Mucosa of stomach (tissue), 1 donor: ENCODE measurements at regions not wholly inside any gene's neighbourhood (a gene's known extent, or its start where the extent isn't known, plus 50 kb on each side); places are given as distances from the start of the nearest gene placed in this dataset.

Experiments
- H3K27me3 ChIP-seq: one replicate; pipeline ENCODE4 v1.7.0; 2013; ENCODE audit warnings: mild to moderate bottlenecking, low read length; ENCODE audit not compliant: control insufficient read depth, insufficient read depth
- H3K36me3 ChIP-seq: one replicate; pipeline ENCODE4 v1.7.0; 2013; ENCODE audit warnings: low read length; ENCODE audit not compliant: control insufficient read depth, insufficient read depth
- H3K4me1 ChIP-seq: one replicate; pipeline ENCODE4 v1.7.0; 2013; ENCODE audit warnings: mild to moderate bottlenecking, low read length; ENCODE audit not compliant: control insufficient read depth, insufficient read depth
- H3K4me3 ChIP-seq: one replicate; pipeline ENCODE4 v1.7.0; 2013; ENCODE audit warnings: low read length
- H3K9ac ChIP-seq: one replicate; pipeline ENCODE4 v1.7.0; 2013; ENCODE audit warnings: mild to moderate bottlenecking, low read length, moderate library complexity
- H3K9me3 ChIP-seq: one replicate; pipeline ENCODE4 v1.7.0; 2013; ENCODE audit warnings: mild to moderate bottlenecking, low read length, moderate library complexity; ENCODE audit not compliant: control insufficient read depth
- donor health status: Pancreatic carcinoma.

GRCh38 chr14:36057452-36058116, 118.9 kb downstream of the PTCSC3 start:
- Histone ChIP-seq H3K27me3 (no peaks in the 10 kb centered on the region), H3K4me1 (no peaks in the 10 kb centered on the region), H3K36me3 (no peaks in the 10 kb centered on the region), H3K4me3 (no peak overlapping the region), H3K9ac (no peak overlapping the region), H3K9me3 (no peaks in the 10 kb centered on the region)

- H3K4me1 ChIP-seq = no peaks in the 10 kb centered on the region
- no peaks in the 10 kb centered on the region for H3K9me3 ChIP-seq
Measured at GRCh38 chr14:36056845-36057244, 119.7 kb downstream of the PTCSC3 start.

GRCh38 chr14:36055681-36056225, 120.8 kb downstream of the PTCSC3 start:
- no peak overlapping the region for H3K9ac ChIP-seq
- H3K27me3 ChIP-seq = no peaks in the 10 kb centered on the region
- H3K4me3 ChIP-seq = no peak overlapping the region
- no peaks in the 10 kb centered on the region for H3K4me1 ChIP-seq
- no peaks in the 10 kb centered on the region for H3K9me3 ChIP-seq
- no peaks in the 10 kb centered on the region for H3K36me3 ChIP-seq

More at GRCh38 chr14:36056845-36057244, 119.7 kb downstream of the PTCSC3 start:
- Histone ChIP-seq H3K4me3 (no peak overlapping the region), H3K27me3 (no peaks in the 10 kb centered on the region), H3K36me3 (no peaks in the 10 kb centered on the region), H3K9ac (no peak overlapping the region)

- H3K36me3 ChIP-seq = no peaks in the 10 kb centered on the region
- no peaks in the 10 kb centered on the region for H3K27me3 ChIP-seq
- H3K4me1 ChIP-seq = no peaks in the 10 kb centered on the region
- no peaks in the 10 kb centered on the region for H3K9me3 ChIP-seq
- no peak overlapping the region for H3K4me3 ChIP-seq
- no peak overlapping the region for H3K9ac ChIP-seq
Measured at GRCh38 chr14:36055052-36055378, 121.5 kb downstream of the PTCSC3 start.

GRCh38 chr14:36054353-36055051, 122.0 kb downstream of the PTCSC3 start:
- Histone ChIP-seq H3K27me3 (no peaks in the 10 kb centered on the region), H3K36me3 (no peaks in the 10 kb centered on the region), H3K4me3 (no peak overlapping the region), H3K9ac (no peak overlapping the region), H3K9me3 (no peaks in the 10 kb centered on the region), H3K4me1 (no peaks in the 10 kb centered on the region)

- H3K9me3 ChIP-seq = no peaks in the 10 kb centered on the region
- no peaks in the 10 kb centered on the region for H3K36me3 ChIP-seq
- H3K4me3 ChIP-seq = no peak overlapping the region
- no peak overlapping the region for H3K9ac ChIP-seq
- no peaks in the 10 kb centered on the region for H3K27me3 ChIP-seq
- H3K4me1 ChIP-seq = no peaks in the 10 kb centered on the region
Measured at GRCh38 chr14:36052681-36053080, 123.8 kb downstream of the PTCSC3 start.

GRCh38 chr14:36052063-36052462, 124.5 kb downstream of the PTCSC3 start:
- H3K4me1 ChIP-seq = no peaks in the 10 kb centered on the region
- no peaks in the 10 kb centered on the region for H3K9me3 ChIP-seq
- H3K27me3 ChIP-seq = no peaks in the 10 kb centered on the region
- no peaks in the 10 kb centered on the region for H3K36me3 ChIP-seq
- no peak overlapping the region for H3K9ac ChIP-seq
- H3K4me3 ChIP-seq = no peak overlapping the region

GRCh38 chr14:36048667-36049066, 127.9 kb downstream of the PTCSC3 start:
- Histone ChIP-seq H3K27me3 (no peaks in the 10 kb centered on the region), H3K9me3 (no peaks in the 10 kb centered on the region), H3K4me1 (no peaks in the 10 kb centered on the region), H3K4me3 (no peak overlapping the region), H3K36me3 (no peaks in the 10 kb centered on the region), H3K9ac (no peak overlapping the region)

- Histone ChIP-seq H3K4me3 (no peak overlapping the region), H3K27me3 (no peaks in the 10 kb centered on the region), H3K36me3 (no peaks in the 10 kb centered on the region), H3K9ac (no peak overlapping the region), H3K9me3 (no peaks in the 10 kb centered on the region), H3K4me1 (no peaks in the 10 kb centered on the region)
Measured at GRCh38 chr14:36047912-36048311, 128.6 kb downstream of the PTCSC3 start.

GRCh38 chr14:36035675-36036074, 140.8 kb downstream of the PTCSC3 start:
- Histone ChIP-seq H3K36me3 (no peaks in the 10 kb centered on the region), H3K4me1 (no peaks in the 10 kb centered on the region), H3K9ac (no peak overlapping the region), H3K9me3 (no peaks in the 10 kb centered on the region), H3K4me3 (no peak overlapping the region), H3K27me3 (no peaks in the 10 kb centered on the region)

GRCh38 chr14:36028665-36029064, 147.9 kb downstream of the PTCSC3 start:
- no peaks in the 10 kb centered on the region for H3K36me3 ChIP-seq
- H3K27me3 ChIP-seq = no peaks in the 10 kb centered on the region
- no peak overlapping the region for H3K4me3 ChIP-seq
- no peaks in the 10 kb centered on the region for H3K4me1 ChIP-seq
- no peak overlapping the region for H3K9ac ChIP-seq
- no peaks in the 10 kb centered on the region for H3K9me3 ChIP-seq

GRCh38 chr14:36028218-36028617, 148.3 kb downstream of the PTCSC3 start:
- Histone ChIP-seq H3K9me3 (no peaks in the 10 kb centered on the region), H3K4me1 (no peaks in the 10 kb centered on the region), H3K4me3 (no peak overlapping the region), H3K36me3 (no peaks in the 10 kb centered on the region), H3K9ac (no peak overlapping the region), H3K27me3 (no peaks in the 10 kb centered on the region)
